CD4-positive, alpha-beta T cell (primary cell): ENCODE measurements at regions not wholly inside any gene's neighbourhood (a gene's known extent, or its start where the extent isn't known, plus 50 kb on each side); places are given as distances from the start of the nearest gene placed in this dataset.
"Not testable (repeated sequence)": the region's sequence is repeated elsewhere in the genome, so short reads cannot be mapped to it uniquely, and the experiment has no call there.

Experiments used
- ATAC-seq: fragments of 200-7000 bp; cut with Tn5 transposase; one replicate; pipeline ENCODE4 v1.10.0; 2022; ENCODE audit warnings: mild to moderate bottlenecking; ENCODE audit not compliant: poor library complexity
- CTCF ChIA-PET: fragments of 350-600 bp; sonication (Branson Sonifier 250); formaldehyde crosslinking; loops from one replicate; lab custom pipeline; 2021; ENCODE audit warnings: antibody characterized with exemption, inconsistent platforms; lab: Charles Lee
- POLR2A ChIA-PET: fragments of 350-600 bp; sonication (Branson Sonifier 250); formaldehyde crosslinking; loops from one replicate; lab custom pipeline; 2021; ENCODE audit warnings: antibody characterized with exemption, inconsistent platforms; lab: Charles Lee
- DNase-seq, 14 experiments: peaks; one replicate each; pipeline ENCODE4 v3.0.0-alpha.2; 2013 to 2020; ENCODE audit warnings: mixed read lengths in 2 of 14
- H3K27ac ChIP-seq, 2 donors: one replicate each; pipeline versions ENCODE4 v1.5.1 to v1.7.0; 2013; ENCODE audit warnings: low read length in 2 of 2, low read depth in 1 of 2, mild to moderate bottlenecking in 1 of 2
- H3K27me3 ChIP-seq, 2 experiments: 1 replicate in 1 of 2; 2 replicates in 1 of 2; pipeline versions ENCODE4 v1.6.1 to v1.7.0; 2013; ENCODE audit warnings: low read length in 2 of 2, control low read depth in 1 of 2, mild to moderate bottlenecking in 1 of 2, moderate library complexity in 1 of 2; ENCODE audit not compliant: insufficient read depth in 2 of 2, control insufficient read depth in 1 of 2
- H3K36me3 ChIP-seq: one replicate; pipeline ENCODE4 v1.6.1; 2013; ENCODE audit warnings: low read length, control low read depth; ENCODE audit not compliant: insufficient read depth
- H3K4me1 ChIP-seq: one replicate; pipeline ENCODE4 v1.6.1; 2013; ENCODE audit warnings: low read length, control low read depth; ENCODE audit not compliant: insufficient read depth
- H3K4me3 ChIP-seq: one replicate; pipeline ENCODE4 v1.5.1; 2013; ENCODE audit warnings: mild to moderate bottlenecking, low read length, moderate library complexity
- H3K9me3 ChIP-seq, 2 experiments: 1 replicate in 1 of 2; 2 replicates in 1 of 2; pipeline versions ENCODE4 v1.6.1 to v1.7.0; 2013; ENCODE audit warnings: low read length in 2 of 2, mild to moderate bottlenecking in 2 of 2, control low read depth in 1 of 2, moderate library complexity in 1 of 2; ENCODE audit not compliant: control insufficient read depth in 1 of 2, insufficient read depth in 1 of 2
- H3K27ac Mint-ChIP-seq: one replicate; pipeline ENCODE4 v1.8.0; 2020; ENCODE audit warnings: mixed read lengths
- H3K27me3 Mint-ChIP-seq: one replicate; pipeline ENCODE4 v1.8.0; 2021; ENCODE audit warnings: mixed read lengths
- H3K36me3 Mint-ChIP-seq: one replicate; pipeline ENCODE4 v1.8.0; 2021; ENCODE audit warnings: low read depth, mixed read lengths
- H3K4me1 Mint-ChIP-seq: one replicate; pipeline ENCODE4 v1.8.0; 2021; ENCODE audit warnings: low read depth, mixed read lengths
- H3K4me3 Mint-ChIP-seq: one replicate; pipeline ENCODE4 v1.8.0; 2020; ENCODE audit warnings: mild to moderate bottlenecking, mixed read lengths
- H3K9me3 Mint-ChIP-seq: one replicate; pipeline ENCODE4 v1.8.0; 2020; ENCODE audit warnings: mixed read lengths
- intact Hi-C, 2 experiments: fragments of 100-400 bp; cut with DNase I in 1 of 2; cut with micrococcal nuclease in 1 of 2; formaldehyde crosslinking; loops; one replicate each; pipeline versions ENCODE4 v1.15.1 to v1.9.0; 2023 to 2025; cut with DNase I, micrococcal nuclease
- TF ChIP-seq, protein P1 (sequence below): fragments of 200-600 bp; IDR thresholded peaks from one replicate; pipeline ENCODE4 v1.8.0; 2022; ENCODE audit warnings: antibody characterized with exemption, mild to moderate bottlenecking

DNA sequence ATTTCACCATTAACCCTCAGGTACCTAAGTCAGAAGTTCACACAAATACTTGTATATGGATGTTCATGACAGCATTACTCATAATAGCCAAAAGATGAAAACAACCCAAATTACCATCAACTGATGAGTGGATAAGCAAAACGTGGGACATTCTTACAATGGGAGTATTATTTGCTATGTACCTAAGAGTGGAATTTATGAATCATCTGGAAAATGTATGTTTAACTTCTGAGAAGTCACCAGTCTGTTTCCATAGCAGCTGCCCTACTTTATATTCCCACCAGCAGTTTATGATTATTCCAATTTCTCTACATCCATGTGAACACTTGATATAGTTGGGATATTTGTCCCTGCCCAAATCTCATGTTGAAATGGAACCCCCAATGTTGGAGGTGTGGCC, 1478.9 kb downstream of the PCDH19 start:
- ChIA-PET CTCF (no interaction called here), POLR2A (no interaction called here)
- no peak overlapping the region for H3K4me3 ChIP-seq
- H3K36me3 ChIP-seq: no peaks in the 10 kb centered on the region
- intact Hi-C loops: no loop called here
- H3K9me3 ChIP-seq: no peaks in the 10 kb centered on the region
- Mint-ChIP-seq H3K27ac (no peak overlapping the region), H3K4me3 (no peak overlapping the region), H3K27me3 (no peaks in the 10 kb centered on the region), H3K4me1 (no peaks in the 10 kb centered on the region), H3K9me3 (no peaks in the 10 kb centered on the region), H3K36me3 (no peaks in the 10 kb centered on the region)
- H3K27me3 ChIP-seq: no peaks in the 10 kb centered on the region
- H3K4me1 ChIP-seq: no peaks in the 10 kb centered on the region
- DNase-seq: no peak
- no peak for ATAC-seq
- TF ChIP-seq, protein P1, sequence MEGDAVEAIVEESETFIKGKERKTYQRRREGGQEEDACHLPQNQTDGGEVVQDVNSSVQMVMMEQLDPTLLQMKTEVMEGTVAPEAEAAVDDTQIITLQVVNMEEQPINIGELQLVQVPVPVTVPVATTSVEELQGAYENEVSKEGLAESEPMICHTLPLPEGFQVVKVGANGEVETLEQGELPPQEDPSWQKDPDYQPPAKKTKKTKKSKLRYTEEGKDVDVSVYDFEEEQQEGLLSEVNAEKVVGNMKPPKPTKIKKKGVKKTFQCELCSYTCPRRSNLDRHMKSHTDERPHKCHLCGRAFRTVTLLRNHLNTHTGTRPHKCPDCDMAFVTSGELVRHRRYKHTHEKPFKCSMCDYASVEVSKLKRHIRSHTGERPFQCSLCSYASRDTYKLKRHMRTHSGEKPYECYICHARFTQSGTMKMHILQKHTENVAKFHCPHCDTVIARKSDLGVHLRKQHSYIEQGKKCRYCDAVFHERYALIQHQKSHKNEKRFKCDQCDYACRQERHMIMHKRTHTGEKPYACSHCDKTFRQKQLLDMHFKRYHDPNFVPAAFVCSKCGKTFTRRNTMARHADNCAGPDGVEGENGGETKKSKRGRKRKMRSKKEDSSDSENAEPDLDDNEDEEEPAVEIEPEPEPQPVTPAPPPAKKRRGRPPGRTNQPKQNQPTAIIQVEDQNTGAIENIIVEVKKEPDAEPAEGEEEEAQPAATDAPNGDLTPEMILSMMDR: no peak
- no peak overlapping the region for H3K27ac ChIP-seq

DNA sequence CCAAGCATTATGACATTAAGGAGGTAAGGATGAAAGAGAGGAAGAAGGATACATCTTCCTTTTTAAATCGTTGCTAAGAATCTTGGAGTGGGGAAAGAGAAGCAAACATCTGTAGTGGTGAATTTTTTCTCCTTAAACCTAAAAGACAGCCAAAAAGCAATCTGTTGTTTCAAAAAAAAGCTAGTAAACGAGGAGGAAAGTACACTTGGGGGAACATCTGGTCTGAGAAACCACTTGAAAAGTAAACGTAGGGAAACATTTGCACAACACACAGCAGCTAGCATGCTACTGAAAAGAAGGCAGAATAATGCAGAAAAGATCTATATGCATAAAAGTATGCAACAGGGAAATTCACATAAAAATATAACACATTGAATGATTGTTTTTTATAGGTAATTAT, 1485.6 kb downstream of the PCDH19 start:
- H3K4me1 Mint-ChIP-seq: no peaks in the 10 kb centered on the region
- Histone ChIP-seq H3K27ac (no peak overlapping the region), H3K4me3 (no peak overlapping the region), H3K27me3 (no peaks in the 10 kb centered on the region), H3K4me1 (no peaks in the 10 kb centered on the region), H3K36me3 (no peaks in the 10 kb centered on the region), H3K9me3 (no peaks in the 10 kb centered on the region)
- no peaks in the 10 kb centered on the region for H3K9me3 Mint-ChIP-seq
- H3K27ac Mint-ChIP-seq: no peak overlapping the region
- CTCF ChIA-PET: no interaction called here
- H3K36me3 Mint-ChIP-seq: no peaks in the 10 kb centered on the region
- DNase-seq (no peak), ATAC-seq (no peak)
- TF ChIP-seq, protein P1: no peak
- POLR2A ChIA-PET: no interaction called here
- H3K4me3 Mint-ChIP-seq: no peak overlapping the region
- intact Hi-C loops: no loop called here
- no peaks in the 10 kb centered on the region for H3K27me3 Mint-ChIP-seq

DNA sequence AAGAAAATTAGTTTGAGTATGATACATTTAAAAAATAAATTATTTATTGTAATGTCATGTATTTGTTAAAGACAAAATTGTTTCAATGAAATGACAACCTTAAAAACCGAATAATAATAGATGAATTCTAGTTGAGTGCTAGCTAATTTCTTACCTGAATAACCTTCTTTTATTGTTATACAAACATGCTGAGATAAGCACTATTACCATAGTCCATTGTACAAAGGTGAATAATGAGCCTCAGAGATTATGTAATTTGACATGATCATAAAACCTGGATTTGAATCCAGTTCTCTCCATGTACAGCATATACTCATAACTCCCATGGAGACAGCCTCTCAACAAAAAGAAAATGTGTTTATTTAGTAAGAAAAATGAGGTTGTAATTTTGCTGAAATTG, 1512.9 kb downstream of the PCDH19 start:
- ATAC-seq (no peak), DNase-seq (no peak)
- CTCF ChIA-PET: no interaction called here
- Mint-ChIP-seq H3K27ac (no peak overlapping the region), H3K27me3 (no peaks in the 10 kb centered on the region), H3K4me3 (no peak overlapping the region), H3K36me3 (no peaks in the 10 kb centered on the region), H3K4me1 (no peaks in the 10 kb centered on the region), H3K9me3 (no peaks in the 10 kb centered on the region)
- Histone ChIP-seq H3K4me3 (no peak overlapping the region), H3K9me3 (no peaks in the 10 kb centered on the region), H3K27me3 (no peaks in the 10 kb centered on the region), H3K36me3 (no peaks in the 10 kb centered on the region), H3K4me1 (no peaks in the 10 kb centered on the region), H3K27ac (no peak overlapping the region)
- intact Hi-C loops: no loop called here
- TF ChIP-seq, protein P1: no peak
- POLR2A ChIA-PET: no interaction called here

DNA sequence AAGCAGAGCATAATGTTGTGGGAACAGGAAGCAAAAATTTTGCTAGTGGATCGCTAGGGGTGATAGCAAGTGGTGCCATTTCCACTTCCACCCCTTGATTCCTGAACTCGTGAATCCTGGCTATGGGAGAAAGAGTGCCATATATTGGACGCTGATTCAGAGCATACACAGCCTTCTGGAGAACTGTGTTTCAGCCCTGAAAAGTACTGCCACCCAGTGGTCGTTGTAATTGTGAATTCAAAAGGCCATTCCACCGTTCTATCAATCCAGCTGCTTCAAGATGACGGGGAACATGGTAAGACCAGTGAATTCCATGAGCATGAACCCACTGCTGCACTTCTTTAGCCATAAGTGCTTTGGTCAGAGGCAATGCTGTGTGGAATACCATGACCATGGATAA, 1559.4 kb downstream of the PCDH19 start:
- DNase-seq, H3K27ac ChIP-seq, H3K9me3 ChIP-seq, intact Hi-C loops, H3K4me1 Mint-ChIP-seq, H3K27me3 ChIP-seq, H3K27ac Mint-ChIP-seq, H3K4me1 ChIP-seq, H3K9me3 Mint-ChIP-seq, H3K4me3 Mint-ChIP-seq, ATAC-seq, POLR2A ChIA-PET, H3K36me3 Mint-ChIP-seq, H3K27me3 Mint-ChIP-seq, H3K4me3 ChIP-seq, CTCF ChIA-PET, H3K36me3 ChIP-seq: not testable (repeated sequence)
